ENCODE measurements at regions not wholly inside any gene's neighbourhood (a gene's known extent, or its start where the extent isn't known, plus 50 kb on each side); places are given as distances from the start of the nearest gene placed in this dataset.

- H3K27me3 ChIP-seq (ENCODE audit: control insufficient read depth, insufficient read depth, low read length) = no peaks in the 10 kb centered on the region
- H3K4me1 ChIP-seq (ENCODE audit: control insufficient read depth, insufficient read depth, low read length) = peaks cover 2% of the 10 kb centered on the region; the same call in 1 of the 2 replicates
- H3K9ac ChIP-seq (ENCODE audit: low read length) = no peak overlapping the region
- no peak overlapping the region for H3K4me3 ChIP-seq (ENCODE audit: low read depth, low read length)
- no peak overlapping the region for H3K27ac ChIP-seq (ENCODE audit: low read depth, low read length)
- no peaks in the 10 kb centered on the region for H3K9me3 ChIP-seq (ENCODE audit: control insufficient read depth, insufficient read depth, low read depth, low read length)
- H3K36me3 ChIP-seq (ENCODE audit: control insufficient read depth, insufficient read depth, low read length) = no peaks in the 10 kb centered on the region
Measured at GRCh38 chr21:39124681-39125251, 58.5 kb downstream of the PSMG1 start.

GRCh38 chr21:39123375-39123774, 59.9 kb downstream of the PSMG1 start:
- Histone ChIP-seq H3K27me3 (ENCODE audit: control insufficient read depth, insufficient read depth, low read length) (no peaks in the 10 kb centered on the region), H3K9ac (ENCODE audit: low read length) (no peak overlapping the region), H3K4me3 (ENCODE audit: low read depth, low read length) (no peak overlapping the region), H3K27ac (ENCODE audit: low read depth, low read length) (no peak overlapping the region), H3K9me3 (ENCODE audit: control insufficient read depth, insufficient read depth, low read depth, low read length) (no peaks in the 10 kb centered on the region), H3K4me1 (ENCODE audit: control insufficient read depth, insufficient read depth, low read length) (peaks cover 2% of the 10 kb centered on the region; the same call in 1 of the 2 replicates), H3K36me3 (ENCODE audit: control insufficient read depth, insufficient read depth, low read length) (no peaks in the 10 kb centered on the region)

- Histone ChIP-seq H3K27me3 (ENCODE audit: control insufficient read depth, insufficient read depth, low read length) (no peaks in the 10 kb centered on the region), H3K9ac (ENCODE audit: low read length) (no peak overlapping the region), H3K4me3 (ENCODE audit: low read depth, low read length) (no peak overlapping the region), H3K36me3 (ENCODE audit: control insufficient read depth, insufficient read depth, low read length) (no peaks in the 10 kb centered on the region), H3K27ac (ENCODE audit: low read depth, low read length) (no peak overlapping the region), H3K4me1 (ENCODE audit: control insufficient read depth, insufficient read depth, low read length) (peaks cover 2% of the 10 kb centered on the region; the same call in 1 of the 2 replicates), H3K9me3 (ENCODE audit: control insufficient read depth, insufficient read depth, low read depth, low read length) (no peaks in the 10 kb centered on the region)
Measured at GRCh38 chr21:39121600-39122355, 61.5 kb downstream of the PSMG1 start.

- H3K4me1 ChIP-seq (ENCODE audit: control insufficient read depth, insufficient read depth, low read length) = peaks cover 2% of the 10 kb centered on the region; the same call in 1 of the 2 replicates
- no peak overlapping the region for H3K9ac ChIP-seq (ENCODE audit: low read length)
- no peaks in the 10 kb centered on the region for H3K27me3 ChIP-seq (ENCODE audit: control insufficient read depth, insufficient read depth, low read length)
- no peaks in the 10 kb centered on the region for H3K9me3 ChIP-seq (ENCODE audit: control insufficient read depth, insufficient read depth, low read depth, low read length)
- no peak overlapping the region for H3K27ac ChIP-seq (ENCODE audit: low read depth, low read length)
- H3K4me3 ChIP-seq (ENCODE audit: low read depth, low read length) = no peak overlapping the region
- no peaks in the 10 kb centered on the region for H3K36me3 ChIP-seq (ENCODE audit: control insufficient read depth, insufficient read depth, low read length)
Measured at GRCh38 chr21:39120876-39121599, 62.2 kb downstream of the PSMG1 start.

GRCh38 chr21:39119891-39120290, 63.4 kb downstream of the PSMG1 start:
- H3K27me3 ChIP-seq (ENCODE audit: control insufficient read depth, insufficient read depth, low read length) = no peaks in the 10 kb centered on the region
- no peaks in the 10 kb centered on the region for H3K9me3 ChIP-seq (ENCODE audit: control insufficient read depth, insufficient read depth, low read depth, low read length)
- H3K27ac ChIP-seq (ENCODE audit: low read depth, low read length) = no peak overlapping the region
- H3K9ac ChIP-seq (ENCODE audit: low read length) = no peak overlapping the region
- no peaks in the 10 kb centered on the region for H3K36me3 ChIP-seq (ENCODE audit: control insufficient read depth, insufficient read depth, low read length)
- no peak overlapping the region for H3K4me3 ChIP-seq (ENCODE audit: low read depth, low read length)
- H3K4me1 ChIP-seq (ENCODE audit: control insufficient read depth, insufficient read depth, low read length) = peaks cover 11% of the 10 kb centered on the region; the same call in 1 of the 2 replicates

- no peak overlapping the region for H3K27ac ChIP-seq (ENCODE audit: low read depth, low read length)
- no peak overlapping the region for H3K9ac ChIP-seq (ENCODE audit: low read length)
- peaks cover 14% of the 10 kb centered on the region; the same call in 1 of the 2 replicates for H3K4me1 ChIP-seq (ENCODE audit: control insufficient read depth, insufficient read depth, low read length)
- no peaks in the 10 kb centered on the region for H3K9me3 ChIP-seq (ENCODE audit: control insufficient read depth, insufficient read depth, low read depth, low read length)
- H3K4me3 ChIP-seq (ENCODE audit: low read depth, low read length) = no peak overlapping the region
- H3K36me3 ChIP-seq (ENCODE audit: control insufficient read depth, insufficient read depth, low read length) = no peaks in the 10 kb centered on the region
- no peaks in the 10 kb centered on the region for H3K27me3 ChIP-seq (ENCODE audit: control insufficient read depth, insufficient read depth, low read length)
Measured at GRCh38 chr21:39118604-39119215, 64.5 kb downstream of the PSMG1 start.

GRCh38 chr21:39118061-39118460, 65.2 kb downstream of the PSMG1 start:
- H3K4me3 ChIP-seq (ENCODE audit: low read depth, low read length) = no peak overlapping the region
- no peaks in the 10 kb centered on the region for H3K36me3 ChIP-seq (ENCODE audit: control insufficient read depth, insufficient read depth, low read length)
- no peak overlapping the region for H3K9ac ChIP-seq (ENCODE audit: low read length)
- H3K9me3 ChIP-seq (ENCODE audit: control insufficient read depth, insufficient read depth, low read depth, low read length) = no peaks in the 10 kb centered on the region
- peaks cover 14% of the 10 kb centered on the region; the same call in 1 of the 2 replicates for H3K4me1 ChIP-seq (ENCODE audit: control insufficient read depth, insufficient read depth, low read length)
- no peak overlapping the region for H3K27ac ChIP-seq (ENCODE audit: low read depth, low read length)
- H3K27me3 ChIP-seq (ENCODE audit: control insufficient read depth, insufficient read depth, low read length) = no peaks in the 10 kb centered on the region

- no peak overlapping the region for H3K9ac ChIP-seq (ENCODE audit: low read length)
- H3K4me3 ChIP-seq (ENCODE audit: low read depth, low read length) = no peak overlapping the region
- no peaks in the 10 kb centered on the region for H3K27me3 ChIP-seq (ENCODE audit: control insufficient read depth, insufficient read depth, low read length)
- no peaks in the 10 kb centered on the region for H3K36me3 ChIP-seq (ENCODE audit: control insufficient read depth, insufficient read depth, low read length)
- peaks cover 14% of the 10 kb centered on the region; the same call in 1 of the 2 replicates for H3K4me1 ChIP-seq (ENCODE audit: control insufficient read depth, insufficient read depth, low read length)
- no peak overlapping the region for H3K27ac ChIP-seq (ENCODE audit: low read depth, low read length)
- no peaks in the 10 kb centered on the region for H3K9me3 ChIP-seq (ENCODE audit: control insufficient read depth, insufficient read depth, low read depth, low read length)
Measured at GRCh38 chr21:39117440-39117970, 65.7 kb downstream of the PSMG1 start.

- Histone ChIP-seq H3K9me3 (ENCODE audit: control insufficient read depth, insufficient read depth, low read depth, low read length) (no peaks in the 10 kb centered on the region), H3K4me3 (ENCODE audit: low read depth, low read length) (no peak overlapping the region), H3K27me3 (ENCODE audit: control insufficient read depth, insufficient read depth, low read length) (no peaks in the 10 kb centered on the region), H3K36me3 (ENCODE audit: control insufficient read depth, insufficient read depth, low read length) (no peaks in the 10 kb centered on the region), H3K9ac (ENCODE audit: low read length) (no peak overlapping the region), H3K4me1 (ENCODE audit: control insufficient read depth, insufficient read depth, low read length) (peaks cover 14% of the 10 kb centered on the region; the same call in 1 of the 2 replicates), H3K27ac (ENCODE audit: low read depth, low read length) (no peak overlapping the region)
Measured at GRCh38 chr21:39116761-39117439, 66.4 kb downstream of the PSMG1 start.

- Histone ChIP-seq H3K36me3 (ENCODE audit: control insufficient read depth, insufficient read depth, low read length) (no peaks in the 10 kb centered on the region), H3K4me3 (ENCODE audit: low read depth, low read length) (no peak overlapping the region), H3K9me3 (ENCODE audit: control insufficient read depth, insufficient read depth, low read depth, low read length) (no peaks in the 10 kb centered on the region), H3K27ac (ENCODE audit: low read depth, low read length) (no peak overlapping the region), H3K9ac (ENCODE audit: low read length) (no peak overlapping the region), H3K27me3 (ENCODE audit: control insufficient read depth, insufficient read depth, low read length) (no peaks in the 10 kb centered on the region), H3K4me1 (ENCODE audit: control insufficient read depth, insufficient read depth, low read length) (peaks cover 14% of the 10 kb centered on the region; the same call in 1 of the 2 replicates)
Measured at GRCh38 chr21:39115576-39116235, 67.5 kb downstream of the PSMG1 start.
